NCI-H2081 treated with DMSO at 0.1 percent for 48 hours (cell line): ENCODE measurements at regions not wholly inside any gene's neighbourhood (a gene's known extent, or its start where the extent isn't known, plus 50 kb on each side); places are given as distances from the start of the nearest gene placed in this dataset.

Experiments
- DNase-seq: peaks from one replicate; lab custom pipeline; 2025; lab: John Stamatoyannopoulos, UW

GRCh38 chr3:72591522-72592421 is 256.5 kb downstream of the SHQ1 start:
- no peak for DNase-seq

- DNase-seq, result no peak
Measured at GRCh38 chr3:72590732-72591221, 257.5 kb downstream of the SHQ1 start.

GRCh38 chr3:72587282-72587681 is 261.0 kb downstream of the SHQ1 start:
- no peak for DNase-seq

GRCh38 chr3:72586694-72587093 is 261.6 kb downstream of the SHQ1 start:
- DNase-seq, result no peak

DNA sequence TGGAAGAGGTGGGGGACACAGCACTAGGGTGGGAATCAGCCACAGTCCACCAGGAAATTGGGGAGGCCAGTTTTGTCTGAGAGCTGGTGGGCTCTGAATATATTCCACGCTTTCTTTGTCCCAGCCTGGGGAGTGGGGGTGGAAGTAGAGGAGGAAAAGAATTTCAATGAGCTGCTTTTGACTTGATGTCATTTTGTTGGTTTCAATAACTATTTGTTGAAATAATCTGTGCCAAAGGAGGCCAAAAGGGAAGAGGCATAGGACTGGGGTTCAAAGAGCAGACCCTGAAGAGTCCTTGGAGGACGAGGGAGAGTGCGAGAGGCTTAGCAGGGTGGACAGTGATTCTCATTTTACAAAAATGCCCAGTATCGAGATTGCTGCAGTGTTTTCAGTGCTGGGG is 262.3 kb downstream of the SHQ1 start:
- no peak for DNase-seq

- no peak for DNase-seq
Measured at GRCh38 chr3:72584262-72584661, 264.0 kb downstream of the SHQ1 start.

DNA sequence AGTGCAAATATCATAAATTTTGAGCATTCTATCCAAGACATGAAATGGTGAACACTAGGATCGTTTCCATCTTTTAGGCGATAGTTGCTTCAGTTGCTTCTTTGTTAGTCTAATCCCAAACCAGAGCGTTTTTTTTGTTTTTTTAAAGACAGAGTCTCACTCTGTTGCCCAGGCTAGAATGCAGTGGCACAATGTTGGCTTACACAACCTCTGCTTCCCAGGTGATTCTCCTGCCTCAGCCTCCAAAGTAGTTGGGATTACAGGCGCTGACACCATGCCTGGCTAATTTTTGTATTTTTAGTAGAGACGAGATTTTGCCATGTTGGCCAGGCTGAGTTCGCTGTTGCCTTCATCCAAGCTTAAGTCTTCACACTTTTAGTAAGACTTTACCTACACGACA is 265.3 kb downstream of the SHQ1 start:
- DNase-seq, result no peak

- no peak for DNase-seq
Measured at GRCh38 chr3:72582211-72582878, 265.9 kb downstream of the SHQ1 start.

DNA sequence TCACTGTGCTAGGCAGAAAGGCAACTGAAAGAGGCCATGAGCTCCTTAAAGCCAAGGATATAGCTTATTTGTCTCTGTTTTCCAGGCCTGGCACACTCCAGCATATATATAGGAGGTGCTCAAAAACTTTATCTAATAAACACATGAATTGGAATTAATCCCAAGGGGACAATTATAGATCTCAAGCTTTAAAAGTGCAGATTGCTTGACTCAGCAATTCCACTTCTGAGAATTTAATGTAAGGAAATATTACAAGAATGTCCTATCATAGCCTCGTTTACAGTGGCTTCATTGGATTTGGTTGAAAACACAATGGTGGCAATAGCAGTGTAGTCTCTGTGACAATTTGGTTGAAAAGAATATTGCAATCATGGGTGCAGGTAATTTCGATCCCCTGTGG is 267.3 kb downstream of the SHQ1 start:
- DNase-seq, result no peak

DNA sequence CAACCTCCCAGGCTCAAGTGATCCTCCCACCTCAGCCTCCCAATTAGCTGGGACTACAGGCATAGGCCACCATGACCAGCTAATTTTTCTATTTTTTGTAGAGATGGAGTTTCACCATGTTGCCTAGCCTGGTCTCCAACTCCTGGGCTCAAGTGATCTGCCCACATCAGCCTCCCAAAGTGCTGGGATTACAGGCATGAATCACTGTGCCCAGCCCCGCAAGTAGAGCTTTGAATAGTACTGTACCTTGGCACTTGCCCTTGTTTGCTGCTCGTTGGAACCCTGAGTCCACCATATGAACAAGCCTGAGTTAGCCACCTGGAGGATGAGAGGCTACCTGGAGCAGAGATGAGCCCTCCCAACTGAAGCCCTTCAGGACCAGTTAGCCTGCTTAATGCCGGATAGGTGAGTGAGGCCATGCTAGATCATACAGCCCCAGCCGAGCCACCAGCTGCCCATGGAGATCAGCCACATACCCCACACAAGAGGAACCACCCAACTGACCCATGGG is 267.9 kb downstream of the SHQ1 start:
- DNase-seq, result no peak

DNA sequence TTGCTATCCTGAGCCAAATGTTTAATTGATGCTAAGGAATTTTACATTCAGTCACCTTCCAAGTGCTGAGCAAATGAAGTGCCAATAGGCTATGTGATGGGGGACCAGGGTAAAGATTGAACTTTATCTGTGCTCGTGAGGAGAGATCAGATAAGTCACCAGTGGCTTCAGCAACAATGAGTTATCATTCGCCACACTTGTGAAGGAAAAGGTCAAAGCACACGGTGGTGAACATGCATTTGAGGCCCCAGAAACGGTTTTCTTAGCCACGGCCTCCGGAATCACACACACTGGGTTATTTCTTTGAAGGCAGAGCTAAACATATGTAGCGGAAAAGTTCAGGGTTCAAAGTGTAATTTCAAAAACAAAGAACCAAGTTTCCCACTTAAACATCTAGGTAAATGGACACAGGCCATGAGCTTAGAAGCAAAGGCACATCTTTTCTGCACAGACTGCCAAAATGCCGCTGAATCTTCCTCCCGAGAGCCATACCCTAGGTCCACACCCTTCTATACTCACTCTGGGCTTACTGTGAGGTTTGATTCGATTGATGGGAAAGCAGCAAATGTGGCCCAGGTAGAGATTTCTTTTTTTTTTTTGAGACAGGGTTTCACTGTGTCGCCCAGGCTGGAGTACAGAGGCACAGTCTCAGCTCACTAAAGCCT is 268.5 kb downstream of the SHQ1 start:
- DNase-seq, result no peak

DNA sequence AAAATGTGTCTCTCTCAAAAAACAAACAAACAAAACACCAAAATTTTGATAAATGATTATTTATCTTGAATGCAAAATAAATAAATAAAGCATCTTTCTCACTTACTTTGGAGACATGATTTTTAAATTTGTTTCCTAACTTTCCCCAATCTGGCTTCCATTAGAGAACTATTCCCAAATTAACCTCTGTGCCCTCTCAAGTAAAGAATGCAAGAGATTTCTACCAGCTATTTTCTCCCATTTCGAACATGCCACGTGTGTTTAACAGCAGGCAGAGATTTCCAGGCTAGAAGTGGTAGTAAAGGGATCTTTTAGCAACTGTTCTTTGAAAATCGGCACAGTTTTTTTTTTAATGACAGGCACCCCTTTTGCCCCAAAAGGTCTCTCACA is 269.1 kb downstream of the SHQ1 start:
- no peak for DNase-seq

DNA sequence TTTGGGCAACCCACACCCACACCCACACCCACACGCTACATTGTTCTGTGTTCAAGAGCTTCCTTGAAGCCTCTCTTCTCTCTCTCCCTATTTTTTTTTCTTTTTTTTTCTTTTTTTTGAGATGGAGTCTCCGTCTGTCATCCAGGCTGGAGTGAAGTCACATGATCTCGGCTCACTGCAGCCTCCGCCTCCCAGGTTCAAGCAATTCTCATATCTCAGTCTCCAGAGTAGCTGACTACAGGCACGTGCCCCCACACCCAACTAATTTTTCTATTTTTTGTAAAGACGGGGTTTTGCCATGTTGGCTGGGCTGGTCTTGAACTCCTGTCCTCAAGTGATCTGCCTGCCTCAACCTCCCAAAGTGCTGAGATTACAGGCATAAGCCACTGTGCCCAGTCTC is 271.1 kb downstream of the SHQ1 start:
- no peak for DNase-seq

GRCh38 chr3:72576563-72576962 is 271.7 kb downstream of the SHQ1 start:
- no peak for DNase-seq

DNA sequence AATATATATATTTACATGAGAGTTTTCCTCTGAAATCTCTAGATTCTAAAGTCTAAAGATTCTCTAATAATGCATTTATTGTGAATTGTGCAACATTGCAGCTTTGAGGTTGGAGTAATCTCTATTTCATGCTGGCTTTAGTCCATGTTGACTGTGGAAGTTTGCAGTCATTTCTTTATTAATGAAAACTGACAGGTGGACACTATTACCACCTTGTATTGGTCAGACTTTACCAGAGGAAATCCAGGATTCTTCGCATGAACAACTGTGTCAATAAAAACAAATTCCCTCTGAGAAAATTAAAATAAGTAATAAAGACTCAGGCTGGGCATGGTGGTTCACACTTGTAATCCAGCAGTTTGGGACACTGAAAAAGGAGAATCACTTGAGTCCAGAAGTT is 274.1 kb downstream of the SHQ1 start:
- DNase-seq, result no peak

DNA sequence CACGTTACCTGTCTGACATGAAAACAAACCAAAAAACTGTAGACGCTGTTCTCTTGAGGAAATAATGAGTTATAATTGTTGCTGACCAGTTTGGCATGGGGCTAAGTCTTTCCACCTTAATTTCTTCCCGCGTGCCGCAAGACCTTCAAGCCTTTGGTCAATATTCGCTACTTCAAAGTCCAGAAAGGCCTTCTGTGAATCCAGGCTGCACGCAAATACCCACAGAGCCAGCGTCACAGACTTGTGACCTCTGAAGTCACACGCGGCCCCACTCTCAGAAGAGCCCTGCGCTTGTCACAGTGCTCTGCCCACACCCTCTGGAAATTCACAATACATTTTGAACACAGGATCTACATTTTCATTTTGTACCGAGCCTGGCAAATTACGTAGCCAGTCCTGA is 275.2 kb downstream of the SHQ1 start:
- DNase-seq, result no peak

DNA sequence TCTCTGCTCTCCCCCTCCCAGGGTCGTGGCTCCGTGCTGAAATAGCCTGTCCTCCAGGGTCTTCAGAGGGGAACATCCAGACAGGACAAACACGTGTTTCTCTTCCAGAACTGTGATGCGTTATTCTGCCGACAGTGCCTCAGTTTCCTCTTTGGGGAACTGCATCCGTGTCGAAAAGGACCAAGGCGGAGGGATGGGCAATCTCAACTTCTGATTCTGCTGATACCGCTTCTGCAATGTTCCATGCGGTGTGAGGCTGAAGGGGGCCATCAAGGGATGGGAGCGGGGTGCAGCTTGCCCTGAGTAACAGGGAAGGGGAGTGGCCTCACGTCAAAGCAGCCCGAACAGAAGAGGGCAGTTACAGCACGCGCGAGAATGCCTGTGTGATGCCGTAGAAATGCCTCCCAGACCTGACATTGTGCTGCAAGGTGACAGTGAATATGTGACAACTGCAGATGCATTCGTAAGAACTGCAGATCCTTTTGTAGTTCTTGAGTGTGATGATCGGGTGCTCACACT is 275.7 kb downstream of the SHQ1 start:
- no peak for DNase-seq

DNA sequence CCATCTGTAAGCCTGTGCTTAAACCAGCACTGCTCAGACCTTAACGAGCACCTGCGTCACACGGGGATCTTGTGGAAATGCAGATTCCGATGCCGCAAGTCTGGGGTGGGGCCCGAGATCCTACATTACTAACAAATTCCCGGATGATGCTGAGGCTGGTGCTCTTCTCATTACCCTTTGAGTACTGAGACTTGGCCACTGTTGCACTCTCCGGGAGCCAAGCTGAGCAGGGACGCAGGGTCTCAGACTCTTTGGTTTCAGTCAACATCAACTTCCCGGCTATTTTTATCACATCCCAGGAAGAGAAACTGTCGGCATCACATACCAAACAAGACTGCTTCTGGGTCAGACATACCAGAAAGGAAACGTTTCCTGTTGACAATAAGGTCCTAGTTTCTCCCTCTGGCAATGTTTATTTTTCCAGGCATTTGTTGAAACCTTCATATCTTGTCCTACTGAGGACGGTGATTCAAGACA is 276.6 kb downstream of the SHQ1 start:
- no peak for DNase-seq

GRCh38 chr3:72571052-72571451 is 277.2 kb downstream of the SHQ1 start:
- no peak for DNase-seq

GRCh38 chr3:72569754-72570440 is 278.3 kb downstream of the SHQ1 start:
- DNase-seq, result no peak

GRCh38 chr3:72568083-72568482 is 280.2 kb downstream of the SHQ1 start:
- DNase-seq, result no peak

DNA sequence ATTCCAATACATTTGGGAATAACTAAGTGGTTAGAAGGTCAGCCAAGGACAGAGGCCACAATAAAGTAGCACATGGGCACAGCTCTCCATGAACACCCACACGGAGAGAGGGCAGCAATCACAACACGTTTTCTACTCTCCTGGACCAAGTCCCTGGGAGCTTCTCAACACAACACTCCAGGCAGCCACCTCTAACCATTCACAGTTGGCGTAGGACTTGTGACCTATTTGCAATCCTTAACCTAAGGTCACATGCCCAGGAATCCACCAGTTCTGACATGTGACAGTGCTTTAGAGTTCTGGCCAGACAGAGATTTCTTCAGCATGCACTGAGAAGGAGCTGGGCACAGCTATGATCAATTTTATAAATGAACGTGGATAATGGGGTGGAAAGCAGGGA is 280.8 kb downstream of the SHQ1 start:
- no peak for DNase-seq
